ENCODE measurements at regions not wholly inside any gene's neighbourhood (a gene's known extent, or its start where the extent isn't known, plus 50 kb on each side); places are given as distances from the start of the nearest gene placed in this dataset.
A peak's percentile ranks its signal among the peaks of the same experiment; 100 is the strongest.

DNA sequence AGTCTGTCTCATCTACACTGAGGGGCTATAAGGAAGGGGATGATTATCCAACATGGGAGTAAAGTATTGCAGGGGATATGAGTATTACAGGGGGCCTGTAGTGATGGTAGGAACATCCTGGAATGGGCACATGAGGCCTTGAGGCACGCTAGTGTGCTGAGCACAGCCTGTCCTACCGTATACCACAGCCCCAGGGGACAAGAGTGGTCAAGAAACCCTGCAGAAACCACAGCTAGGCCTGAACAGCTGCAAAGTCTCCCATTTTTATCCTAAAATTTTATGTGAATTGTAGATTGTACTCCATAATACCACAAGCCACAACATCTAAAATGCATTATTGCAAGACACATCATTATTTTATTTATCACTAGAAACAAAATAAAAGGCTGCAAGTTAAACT lies 136.3 kb upstream of the ASTN2 start:
- Histone ChIP-seq H3K9me3 (ENCODE audit: control insufficient read depth, low read length) (no peaks in the 10 kb centered on the region), H3K36me3 (ENCODE audit: control insufficient read depth, insufficient read depth, low read length) (no peaks in the 10 kb centered on the region), H3K4me1 (ENCODE audit: control insufficient read depth, insufficient read depth, low read length, poor library complexity, severe bottlenecking) (no peaks in the 10 kb centered on the region), H3K4me3 (ENCODE audit: insufficient read depth, low read depth, low read length, poor library complexity, severe bottlenecking) (no peak overlapping the region), H3K27me3 (replicated peaks; ENCODE audit: control insufficient read depth, insufficient read depth, low read length, poor library complexity, severe bottlenecking) (no peaks in the 10 kb centered on the region), H3K27ac (ENCODE audit: insufficient read depth, low read length, poor library complexity, severe bottlenecking) (no peak overlapping the region)
- DNase-seq, result no peak

DNA sequence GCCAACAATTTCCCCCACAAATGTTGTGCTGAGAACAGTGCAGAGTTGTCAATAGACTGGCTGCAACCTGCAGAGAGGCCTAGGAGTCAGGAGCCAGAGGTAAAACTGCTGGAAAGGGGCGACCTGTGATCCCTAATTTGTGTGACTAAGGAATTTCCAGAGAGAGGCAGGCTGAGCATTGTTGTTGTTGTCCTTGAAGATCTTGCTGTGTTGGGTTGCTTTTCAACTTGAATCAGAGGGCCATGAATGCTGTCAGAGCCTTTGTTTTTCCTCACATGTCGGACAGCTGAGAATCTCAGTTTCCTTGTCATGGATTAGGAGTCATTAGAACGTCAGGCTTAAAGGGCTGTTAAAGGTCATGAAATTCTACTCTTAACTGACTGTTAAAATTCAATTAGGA lies 134.6 kb upstream of the ASTN2 start:
- Histone ChIP-seq H3K4me3 (ENCODE audit: insufficient read depth, low read depth, low read length, poor library complexity, severe bottlenecking) (no peak overlapping the region), H3K4me1 (ENCODE audit: control insufficient read depth, insufficient read depth, low read length, poor library complexity, severe bottlenecking) (no peaks in the 10 kb centered on the region), H3K27me3 (replicated peaks; ENCODE audit: control insufficient read depth, insufficient read depth, low read length, poor library complexity, severe bottlenecking) (no peaks in the 10 kb centered on the region), H3K9me3 (ENCODE audit: control insufficient read depth, low read length) (no peaks in the 10 kb centered on the region), H3K36me3 (ENCODE audit: control insufficient read depth, insufficient read depth, low read length) (no peaks in the 10 kb centered on the region), H3K27ac (ENCODE audit: insufficient read depth, low read length, poor library complexity, severe bottlenecking) (no peak overlapping the region)
- no peak for DNase-seq

DNA sequence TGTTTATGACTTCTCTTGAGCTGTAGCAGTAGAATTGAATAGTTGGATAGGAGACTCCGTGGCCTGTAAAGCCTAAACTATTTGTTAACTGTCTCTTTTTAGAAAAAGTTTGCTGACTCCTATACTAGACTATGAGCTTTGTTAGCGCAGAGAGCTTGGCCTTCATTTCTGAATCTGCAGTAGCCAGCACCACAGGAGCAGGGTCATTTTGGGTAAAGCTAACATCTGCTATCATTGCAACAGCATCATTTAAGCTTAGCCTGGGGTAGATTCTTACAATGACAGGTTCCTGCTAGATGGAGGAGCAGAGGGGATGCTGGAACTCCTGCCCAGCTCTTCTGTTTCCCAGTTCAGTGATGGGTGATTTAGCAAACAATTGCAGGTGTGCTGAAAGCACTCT lies 133.7 kb upstream of the ASTN2 start:
- Histone ChIP-seq H3K27ac (ENCODE audit: insufficient read depth, low read length, poor library complexity, severe bottlenecking) (no peak overlapping the region), H3K4me3 (ENCODE audit: insufficient read depth, low read depth, low read length, poor library complexity, severe bottlenecking) (no peak overlapping the region), H3K9me3 (ENCODE audit: control insufficient read depth, low read length) (no peaks in the 10 kb centered on the region), H3K27me3 (replicated peaks; ENCODE audit: control insufficient read depth, insufficient read depth, low read length, poor library complexity, severe bottlenecking) (no peaks in the 10 kb centered on the region), H3K36me3 (ENCODE audit: control insufficient read depth, insufficient read depth, low read length) (no peaks in the 10 kb centered on the region), H3K4me1 (ENCODE audit: control insufficient read depth, insufficient read depth, low read length, poor library complexity, severe bottlenecking) (no peaks in the 10 kb centered on the region)
- DNase-seq, result no peak

GRCh38 chr9:117547904-117548303 lies 133.0 kb upstream of the ASTN2 start:
- H3K9me3 ChIP-seq (ENCODE audit: control insufficient read depth, low read length), result no peaks in the 10 kb centered on the region
- no peak for DNase-seq
- no peaks in the 10 kb centered on the region for H3K36me3 ChIP-seq (ENCODE audit: control insufficient read depth, insufficient read depth, low read length)
- H3K27me3 ChIP-seq (replicated peaks; ENCODE audit: control insufficient read depth, insufficient read depth, low read length, poor library complexity, severe bottlenecking), result no peaks in the 10 kb centered on the region
- no peak overlapping the region for H3K4me3 ChIP-seq (ENCODE audit: insufficient read depth, low read depth, low read length, poor library complexity, severe bottlenecking)
- no peaks in the 10 kb centered on the region for H3K4me1 ChIP-seq (ENCODE audit: control insufficient read depth, insufficient read depth, low read length, poor library complexity, severe bottlenecking)
- H3K27ac ChIP-seq (ENCODE audit: insufficient read depth, low read length, poor library complexity, severe bottlenecking), result no peak overlapping the region

GRCh38 chr9:117546894-117547678 lies 132.2 kb upstream of the ASTN2 start:
- Histone ChIP-seq H3K9me3 (ENCODE audit: control insufficient read depth, low read length) (no peaks in the 10 kb centered on the region), H3K4me1 (ENCODE audit: control insufficient read depth, insufficient read depth, low read length, poor library complexity, severe bottlenecking) (no peaks in the 10 kb centered on the region), H3K36me3 (ENCODE audit: control insufficient read depth, insufficient read depth, low read length) (no peaks in the 10 kb centered on the region), H3K27me3 (replicated peaks; ENCODE audit: control insufficient read depth, insufficient read depth, low read length, poor library complexity, severe bottlenecking) (no peaks in the 10 kb centered on the region), H3K4me3 (ENCODE audit: insufficient read depth, low read depth, low read length, poor library complexity, severe bottlenecking) (no peak overlapping the region), H3K27ac (ENCODE audit: insufficient read depth, low read length, poor library complexity, severe bottlenecking) (no peak overlapping the region)
- DNase-seq, result peak in 1 of 3 donors; percentile 5

DNA sequence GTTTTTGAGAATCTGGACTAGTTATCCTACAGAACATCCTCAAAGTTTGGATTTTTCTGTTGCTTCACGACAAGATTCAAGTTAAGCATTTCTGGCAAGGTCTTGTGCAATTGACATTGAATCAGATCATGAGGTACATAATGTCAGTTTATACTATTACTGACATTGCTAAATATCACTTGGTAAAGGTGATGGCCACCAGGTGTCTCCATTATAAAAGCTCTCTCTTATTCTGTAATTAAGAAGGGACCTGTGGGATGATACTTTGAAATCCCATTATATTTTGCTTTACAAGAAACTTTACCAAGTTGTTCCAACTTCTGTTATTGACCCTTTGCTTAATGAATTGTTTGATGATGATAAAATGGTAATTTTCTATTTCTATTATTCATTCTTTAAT lies 131.0 kb upstream of the ASTN2 start:
- no peak overlapping the region for H3K4me3 ChIP-seq (ENCODE audit: insufficient read depth, low read depth, low read length, poor library complexity, severe bottlenecking)
- H3K4me1 ChIP-seq (ENCODE audit: control insufficient read depth, insufficient read depth, low read length, poor library complexity, severe bottlenecking), result no peaks in the 10 kb centered on the region
- no peak for DNase-seq
- no peak overlapping the region for H3K27ac ChIP-seq (ENCODE audit: insufficient read depth, low read length, poor library complexity, severe bottlenecking)
- H3K9me3 ChIP-seq (ENCODE audit: control insufficient read depth, low read length), result no peaks in the 10 kb centered on the region
- no peaks in the 10 kb centered on the region for H3K27me3 ChIP-seq (replicated peaks; ENCODE audit: control insufficient read depth, insufficient read depth, low read length, poor library complexity, severe bottlenecking)
- H3K36me3 ChIP-seq (ENCODE audit: control insufficient read depth, insufficient read depth, low read length), result no peaks in the 10 kb centered on the region

GRCh38 chr9:117543089-117543488 lies 128.2 kb upstream of the ASTN2 start:
- Histone ChIP-seq H3K4me1 (ENCODE audit: control insufficient read depth, insufficient read depth, low read length, poor library complexity, severe bottlenecking) (no peaks in the 10 kb centered on the region), H3K9me3 (ENCODE audit: control insufficient read depth, low read length) (no peaks in the 10 kb centered on the region), H3K36me3 (ENCODE audit: control insufficient read depth, insufficient read depth, low read length) (no peaks in the 10 kb centered on the region), H3K4me3 (ENCODE audit: insufficient read depth, low read depth, low read length, poor library complexity, severe bottlenecking) (no peak overlapping the region), H3K27ac (ENCODE audit: insufficient read depth, low read length, poor library complexity, severe bottlenecking) (no peak overlapping the region), H3K27me3 (replicated peaks; ENCODE audit: control insufficient read depth, insufficient read depth, low read length, poor library complexity, severe bottlenecking) (no peaks in the 10 kb centered on the region)
- no peak for DNase-seq

DNA sequence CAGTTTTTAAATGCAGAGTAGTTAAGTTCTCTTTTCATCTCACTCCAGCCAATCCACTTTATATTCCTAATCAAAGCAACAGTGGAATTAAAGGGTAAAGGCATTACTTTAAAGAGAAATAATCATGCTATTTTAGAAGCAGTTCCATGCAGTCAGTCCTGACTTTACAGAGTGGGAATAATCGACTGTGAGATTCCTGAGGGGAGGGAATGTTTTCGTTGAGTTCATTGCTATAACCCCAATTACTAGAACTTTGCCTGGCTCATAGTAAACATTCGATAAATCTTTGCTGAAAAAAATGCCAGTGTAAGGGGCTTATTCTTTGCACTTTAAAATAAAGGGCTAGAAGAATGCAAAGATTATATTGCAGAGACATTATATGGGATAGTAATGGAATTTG lies 127.2 kb upstream of the ASTN2 start:
- Histone ChIP-seq H3K4me1 (ENCODE audit: control insufficient read depth, insufficient read depth, low read length, poor library complexity, severe bottlenecking) (no peaks in the 10 kb centered on the region), H3K9me3 (ENCODE audit: control insufficient read depth, low read length) (no peaks in the 10 kb centered on the region), H3K36me3 (ENCODE audit: control insufficient read depth, insufficient read depth, low read length) (no peaks in the 10 kb centered on the region), H3K27ac (ENCODE audit: insufficient read depth, low read length, poor library complexity, severe bottlenecking) (no peak overlapping the region), H3K4me3 (ENCODE audit: insufficient read depth, low read depth, low read length, poor library complexity, severe bottlenecking) (no peak overlapping the region), H3K27me3 (replicated peaks; ENCODE audit: control insufficient read depth, insufficient read depth, low read length, poor library complexity, severe bottlenecking) (no peaks in the 10 kb centered on the region)
- no peak for DNase-seq

DNA sequence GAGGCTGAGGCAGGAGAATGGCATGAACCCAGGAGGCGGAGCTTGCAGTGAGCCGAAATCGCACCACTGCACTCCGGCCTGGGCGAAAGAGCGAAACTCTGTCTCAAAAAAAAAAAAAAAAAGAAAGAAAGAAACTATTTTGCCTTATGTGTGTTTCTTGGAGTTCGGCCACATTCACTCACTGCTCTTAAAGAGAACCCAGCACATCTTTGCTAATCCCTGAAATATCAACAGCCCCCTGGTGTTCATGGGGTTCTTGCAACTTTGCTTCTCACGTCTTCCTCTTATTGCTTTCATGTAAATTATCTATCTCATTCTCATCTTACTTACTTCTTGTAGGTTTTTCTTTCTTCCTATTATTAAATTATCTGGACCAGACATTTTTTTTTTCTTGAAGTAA lies 126.3 kb upstream of the ASTN2 start:
- Histone ChIP-seq H3K36me3 (ENCODE audit: control insufficient read depth, insufficient read depth, low read length) (no peaks in the 10 kb centered on the region), H3K27ac (ENCODE audit: insufficient read depth, low read length, poor library complexity, severe bottlenecking) (no peak overlapping the region), H3K4me3 (ENCODE audit: insufficient read depth, low read depth, low read length, poor library complexity, severe bottlenecking) (no peak overlapping the region), H3K27me3 (replicated peaks; ENCODE audit: control insufficient read depth, insufficient read depth, low read length, poor library complexity, severe bottlenecking) (no peaks in the 10 kb centered on the region), H3K4me1 (ENCODE audit: control insufficient read depth, insufficient read depth, low read length, poor library complexity, severe bottlenecking) (no peaks in the 10 kb centered on the region), H3K9me3 (ENCODE audit: control insufficient read depth, low read length) (no peaks in the 10 kb centered on the region)
- no peak for DNase-seq

- H3K27me3 ChIP-seq (replicated peaks; ENCODE audit: control insufficient read depth, insufficient read depth, low read length, poor library complexity, severe bottlenecking), result no peaks in the 10 kb centered on the region
- H3K4me1 ChIP-seq (ENCODE audit: control insufficient read depth, insufficient read depth, low read length, poor library complexity, severe bottlenecking), result no peaks in the 10 kb centered on the region
- DNase-seq, result no peak
- no peak overlapping the region for H3K4me3 ChIP-seq (ENCODE audit: insufficient read depth, low read depth, low read length, poor library complexity, severe bottlenecking)
- no peak overlapping the region for H3K27ac ChIP-seq (ENCODE audit: insufficient read depth, low read length, poor library complexity, severe bottlenecking)
- no peaks in the 10 kb centered on the region for H3K9me3 ChIP-seq (ENCODE audit: control insufficient read depth, low read length)
- no peaks in the 10 kb centered on the region for H3K36me3 ChIP-seq (ENCODE audit: control insufficient read depth, insufficient read depth, low read length)
Observed at GRCh38 chr9:117535973-117536372, 121.1 kb upstream of the ASTN2 start.

Data from effector memory CD4-positive, alpha-beta T cell (primary cell).